ENCODE measurements at regions not wholly inside any gene's neighbourhood (a gene's known extent, or its start where the extent isn't known, plus 50 kb on each side); places are given as distances from the start of the nearest gene placed in this dataset.
"Not testable (repeated sequence)": the region's sequence is repeated elsewhere in the genome, so short reads cannot be mapped to it uniquely, and the experiment has no call there.

- DNase-seq (ENCODE audit: low read depth in 3 of 3, low spot score in 1 of 3), result no peak
Observed at GRCh38 chr2:145543155-145543554, 1023.2 kb upstream of the ZEB2 start.

DNA sequence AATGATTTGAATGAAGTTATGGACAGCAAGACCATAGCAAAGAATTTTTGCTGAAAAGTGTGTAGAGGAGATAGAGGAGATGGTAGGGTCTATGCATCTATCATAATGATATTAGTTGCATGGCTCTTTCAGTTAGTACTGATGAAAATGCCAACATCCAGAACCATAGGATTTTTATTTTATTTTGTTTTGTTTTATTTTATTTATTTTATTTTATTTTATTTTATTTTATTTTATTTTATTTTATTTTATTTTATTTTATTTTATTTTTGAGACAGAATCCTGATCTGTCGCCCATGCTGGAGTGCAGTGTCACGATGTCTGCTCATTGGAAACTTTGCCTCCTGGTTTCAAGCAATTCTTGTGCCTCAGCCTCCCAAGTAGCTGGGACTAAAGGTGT lies 1021.1 kb upstream of the ZEB2 start:
- no peak for DNase-seq (ENCODE audit: low read depth in 3 of 3, low spot score in 1 of 3)

GRCh38 chr2:145538661-145539350 lies 1018.9 kb upstream of the ZEB2 start:
- DNase-seq (ENCODE audit: low read depth in 3 of 3, low spot score in 1 of 3), result no peak

- DNase-seq (ENCODE audit: low read depth in 3 of 3, low spot score in 1 of 3), result no peak
Observed at GRCh38 chr2:145530653-145531052, 1010.7 kb upstream of the ZEB2 start.

DNA sequence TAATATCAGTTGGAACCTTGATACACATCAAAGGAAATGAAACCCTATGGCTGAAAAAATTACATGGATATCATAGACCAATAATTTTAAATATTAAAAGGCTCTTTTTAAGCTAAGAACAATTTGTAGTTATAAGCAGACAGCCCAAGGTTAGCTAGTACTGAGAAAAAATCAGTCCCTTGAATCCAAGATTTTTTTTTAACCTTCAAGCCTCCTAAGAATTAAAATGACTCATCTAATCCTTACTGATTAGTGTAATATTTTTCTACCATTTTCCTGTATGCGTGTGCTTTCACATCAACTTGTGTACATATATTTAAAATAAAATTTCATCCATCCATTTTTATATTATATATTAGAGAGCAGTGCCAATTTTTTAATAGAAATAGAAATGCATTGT lies 1004.9 kb upstream of the ZEB2 start:
- DNase-seq (ENCODE audit: low read depth in 3 of 3, low spot score in 1 of 3), result no peak

- no peak for DNase-seq (ENCODE audit: low read depth in 3 of 3, low spot score in 1 of 3)
Observed at GRCh38 chr2:145524303-145524702, 1004.4 kb upstream of the ZEB2 start.

DNA sequence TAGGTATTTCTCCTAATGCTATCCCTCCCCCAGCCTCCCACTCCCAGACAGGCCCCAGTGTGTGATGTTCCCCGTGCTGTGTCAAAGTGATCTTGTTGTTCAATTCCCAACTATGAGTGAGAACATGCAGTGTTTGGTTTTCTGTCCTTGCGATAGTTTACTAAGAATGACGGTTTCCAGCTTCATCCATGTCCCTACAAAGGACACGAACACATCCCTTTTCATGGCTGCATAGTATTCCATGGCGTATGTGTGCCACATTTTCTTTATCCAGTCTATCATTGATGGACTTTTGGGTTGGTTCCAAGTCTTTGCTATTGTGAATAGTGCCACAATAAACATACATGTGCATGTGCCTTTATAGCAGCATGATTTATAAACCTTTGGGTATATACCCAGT lies 999.3 kb upstream of the ZEB2 start:
- not testable (repeated sequence) for DNase-seq (ENCODE audit: low read depth in 3 of 3, low spot score in 1 of 3)

- no peak for DNase-seq (ENCODE audit: low read depth in 3 of 3, low spot score in 1 of 3)
Observed at GRCh38 chr2:145511946-145512345, 992.0 kb upstream of the ZEB2 start.

GRCh38 chr2:145503511-145503910 lies 983.6 kb upstream of the ZEB2 start:
- DNase-seq (ENCODE audit: low read depth in 3 of 3, low spot score in 1 of 3), result no peak

- no peak for DNase-seq (ENCODE audit: low read depth in 3 of 3, low spot score in 1 of 3)
Observed at GRCh38 chr2:145501920-145502319, 982.0 kb upstream of the ZEB2 start.

DNA sequence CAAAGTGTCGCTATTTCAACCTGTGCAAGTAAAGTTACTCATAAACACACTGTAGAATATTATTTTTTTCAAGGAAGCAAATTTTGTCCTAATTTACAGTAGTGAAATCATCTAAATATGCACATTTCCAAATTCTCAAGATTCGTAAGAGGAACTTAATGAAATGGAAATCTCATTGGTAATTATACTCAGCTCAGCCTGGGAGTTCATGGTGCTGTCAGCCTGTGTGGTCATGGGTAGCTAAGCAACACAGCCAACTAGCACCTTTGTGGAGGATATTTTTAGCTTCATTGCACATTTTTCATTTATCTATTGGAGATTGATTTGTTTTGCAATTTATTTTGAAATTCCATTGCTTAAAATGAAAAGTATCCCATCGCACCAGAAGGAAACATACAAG lies 975.7 kb upstream of the ZEB2 start:
- no peak for DNase-seq (ENCODE audit: low read depth in 3 of 3, low spot score in 1 of 3)

- DNase-seq (ENCODE audit: low read depth in 3 of 3, low spot score in 1 of 3), result no peak
Observed at GRCh38 chr2:145494441-145494840, 974.5 kb upstream of the ZEB2 start.

GRCh38 chr2:145488571-145488970 lies 968.7 kb upstream of the ZEB2 start:
- no peak for DNase-seq (ENCODE audit: low read depth in 3 of 3, low spot score in 1 of 3)

DNA sequence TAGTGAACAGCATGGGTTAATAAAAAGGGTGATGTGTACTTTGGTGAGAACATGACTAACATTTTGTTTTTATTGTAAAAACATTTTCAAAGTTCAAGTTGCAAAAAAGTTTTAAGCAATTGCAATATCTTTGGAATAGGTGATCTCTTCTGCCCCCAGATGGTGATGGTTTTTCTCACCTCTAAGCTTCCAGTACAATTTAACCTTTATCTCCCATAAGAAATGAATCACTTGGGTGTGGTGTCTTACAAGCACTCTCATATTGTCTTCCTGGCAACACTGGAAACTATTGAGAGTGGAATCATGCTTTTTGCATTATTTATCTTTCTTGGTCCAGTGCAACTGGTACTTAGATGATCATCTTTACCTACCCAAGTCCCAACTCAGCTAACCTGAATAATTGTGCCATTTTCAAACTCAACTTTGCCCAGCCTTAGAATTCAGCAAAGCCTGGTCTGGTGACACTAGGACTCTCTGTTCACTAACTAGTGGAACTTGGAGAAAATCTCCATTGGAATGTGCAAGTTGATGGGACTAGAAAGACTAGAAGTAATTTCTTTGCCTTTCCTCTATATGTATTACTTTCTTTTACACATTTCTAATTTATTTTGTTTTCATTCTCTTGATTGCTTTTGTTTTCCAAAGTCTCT lies 964.7 kb upstream of the ZEB2 start:
- no peak for DNase-seq (ENCODE audit: low read depth in 3 of 3, low spot score in 1 of 3)

DNA sequence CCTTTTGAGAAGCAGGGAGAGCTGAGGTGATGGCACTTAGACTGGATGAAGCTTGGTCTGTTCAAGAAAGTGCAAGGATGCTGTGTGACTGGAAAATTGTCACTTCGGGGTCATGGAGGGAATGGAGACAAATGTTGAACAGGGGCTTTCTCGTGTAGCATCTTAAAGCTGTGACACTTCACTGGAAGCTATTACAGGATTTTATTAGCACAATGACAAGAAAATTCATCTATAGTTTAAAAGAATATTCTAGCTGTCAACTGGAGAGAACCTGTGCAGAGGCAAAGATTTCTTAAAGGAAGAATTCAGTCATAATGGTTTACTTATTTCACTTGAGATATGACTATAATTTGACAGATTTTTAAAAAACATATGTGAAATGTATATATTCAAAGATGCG lies 963.9 kb upstream of the ZEB2 start:
- DNase-seq (ENCODE audit: low read depth in 3 of 3, low spot score in 1 of 3), result no peak

- no peak for DNase-seq (ENCODE audit: low read depth in 3 of 3, low spot score in 1 of 3)
Observed at GRCh38 chr2:145481334-145481922, 961.5 kb upstream of the ZEB2 start.

DNA sequence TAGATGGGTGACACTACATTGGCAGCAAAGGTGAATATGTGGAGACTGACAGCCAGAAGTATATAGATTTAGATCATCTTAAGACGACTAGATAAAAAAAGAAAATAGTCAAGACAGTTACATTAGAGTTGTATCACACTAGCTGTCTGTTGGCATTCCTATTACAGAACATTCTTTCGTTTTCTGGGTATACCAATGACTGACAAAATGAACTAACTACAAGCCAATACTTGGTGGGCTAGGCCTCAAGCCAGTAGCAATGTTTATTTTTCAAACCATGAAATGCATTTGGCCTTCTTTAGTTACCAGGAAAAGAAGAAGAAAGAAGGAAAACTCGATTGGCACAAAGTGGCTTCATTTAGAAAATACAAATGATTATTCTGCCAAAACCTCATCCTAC lies 944.9 kb upstream of the ZEB2 start:
- DNase-seq (ENCODE audit: low read depth in 3 of 3, low spot score in 1 of 3), result no peak

DNA sequence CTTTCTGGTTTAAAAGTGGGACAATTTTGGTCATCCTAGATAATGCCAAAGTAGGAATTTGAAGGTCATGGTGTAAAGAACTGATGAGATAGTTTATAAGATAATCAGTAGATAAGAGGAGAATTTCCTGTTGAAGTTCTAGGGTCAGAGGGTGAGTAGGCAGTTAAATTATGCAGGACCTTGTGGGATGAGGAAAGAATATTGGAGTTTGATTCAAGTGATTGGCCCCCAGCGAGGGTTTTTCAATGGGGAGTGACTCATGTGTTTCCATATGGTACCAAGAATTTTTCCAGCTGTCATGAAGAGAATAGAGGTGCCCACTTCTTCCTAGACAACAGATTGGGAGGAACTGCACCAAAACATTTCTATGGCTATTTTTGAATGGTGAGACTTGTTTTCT lies 940.2 kb upstream of the ZEB2 start:
- DNase-seq (ENCODE audit: low read depth in 3 of 3, low spot score in 1 of 3), result no peak

GRCh38 chr2:145431181-145431951 lies 911.4 kb upstream of the ZEB2 start:
- DNase-seq (ENCODE audit: low read depth in 3 of 3, low spot score in 1 of 3), result no peak

DNA sequence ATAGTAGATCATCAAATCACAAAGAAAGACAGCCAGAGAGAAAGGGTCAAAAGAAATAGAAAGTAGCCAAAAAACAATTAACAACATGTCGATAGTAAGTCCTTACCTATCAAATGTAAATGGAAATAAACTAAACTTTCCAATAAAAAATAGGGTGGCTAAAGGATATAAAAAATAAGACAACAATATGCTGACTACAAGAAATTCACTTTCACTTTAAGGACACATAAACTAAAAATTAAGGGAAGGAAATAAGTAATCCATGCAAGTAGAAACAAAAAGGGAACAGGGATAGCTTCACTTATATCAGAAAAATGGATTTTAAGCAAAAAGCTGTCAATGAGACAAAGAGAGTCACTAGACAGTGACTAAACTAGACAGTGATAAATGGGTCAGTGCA lies 903.9 kb upstream of the ZEB2 start:
- no peak for DNase-seq (ENCODE audit: low read depth in 3 of 3, low spot score in 1 of 3)

- DNase-seq (ENCODE audit: low read depth in 3 of 3, low spot score in 1 of 3), result no peak
Observed at GRCh38 chr2:145422576-145422975, 902.7 kb upstream of the ZEB2 start.

GRCh38 chr2:145421841-145422240 lies 901.9 kb upstream of the ZEB2 start:
- DNase-seq (ENCODE audit: low read depth in 3 of 3, low spot score in 1 of 3), result no peak
